K562 (cell line): ENCODE measurements at regions not wholly inside any gene's neighbourhood (a gene's known extent, or its start where the extent isn't known, plus 50 kb on each side); places are given as distances from the start of the nearest gene placed in this dataset.

Experiments used
- ATAC-seq: fragments of 200-7000 bp; cut with Tn5 transposase; 3 replicates; pipeline ENCODE4 v1.9.1; 2020; ENCODE audit warnings: moderate library complexity
- BruUV-seq: library from RNA; stranded (reverse); fragments of 400-500 nt; replicated peaks from 2 replicates; lab custom pipeline; 2021; lab: Mats Ljungman, UMichigan
- CTCF ChIA-PET: fragments of 300-600 bp; formaldehyde crosslinking; extraction: SDS; loops from one replicate; lab custom pipeline; 2021; ENCODE audit warnings: low intra/inter-chr PET ratio; lab: Yijun Ruan, JAX
- POLR2A ChIA-PET: fragments of 300-600, 350-650 bp; sonication (Branson Sonifier 250); formaldehyde crosslinking; extraction: SDS; loops from one replicate; lab custom pipeline; 2021; ENCODE audit warnings: antibody characterized with exemption, inconsistent platforms; lab: Yijun Ruan, JAX
- DNase-seq, 4 experiments: peaks; one replicate each; pipeline versions ENCODE4 v3.0.0 to v3.0.0-alpha.2; 2011 to 2018; ENCODE audit warnings: low spot score in 3 of 4, mixed read lengths in 3 of 4; ENCODE audit errors: extremely low read depth in 1 of 4
- FAIRE-seq: peaks from 2 replicates; lab custom pipeline; 2011; peaks lifted over from hg19 to GRCh38; lab: Jason Lieb, UNC
- H2AFZ ChIP-seq: 2 replicates; pipeline ENCODE4 v1.6.0; 2011; ENCODE audit warnings: low read depth, low read length, control low read depth, inconsistent platforms
- H3K27ac ChIP-seq: fragments of 200-600 bp; 3 replicates; pipeline ENCODE4 v1.8.0; 2011; ENCODE audit warnings: low read depth, mild to moderate bottlenecking, control low read depth, inconsistent platforms, low read length, moderate library complexity, mixed read lengths; ENCODE audit errors: extremely low read depth
- H3K27me3 ChIP-seq, 2 experiments: fragments of 300-600 bp in 1 of 2; 2 replicates in 1 of 2; 3 replicates in 1 of 2; pipeline versions ENCODE4 v1.6.0 to v1.8.0; 2011; ENCODE audit warnings: inconsistent platforms in 2 of 2, low read length in 2 of 2, mild to moderate bottlenecking in 1 of 2, mixed read lengths in 1 of 2, moderate library complexity in 1 of 2; ENCODE audit not compliant: control insufficient read depth in 2 of 2, insufficient read depth in 2 of 2
- H3K36me3 ChIP-seq: fragments of 300-600 bp; 3 replicates; pipeline ENCODE4 v1.8.0; 2011; ENCODE audit warnings: mild to moderate bottlenecking, low read length, inconsistent platforms; ENCODE audit not compliant: control insufficient read depth, insufficient read depth
- H3K4me1 ChIP-seq, 2 experiments: fragments of 200-600 bp in 1 of 2; replicated peaks in 1 of 2; 2 replicates in 1 of 2; 3 replicates in 1 of 2; pipeline versions ENCODE4 v1.5.1 to v1.8.0; 2011; ENCODE audit warnings: inconsistent platforms in 2 of 2, low read length in 2 of 2, mild to moderate bottlenecking in 1 of 2, mixed read lengths in 1 of 2, moderate library complexity in 1 of 2; ENCODE audit not compliant: control insufficient read depth in 2 of 2, insufficient read depth in 2 of 2
- H3K4me2 ChIP-seq: 2 replicates; pipeline ENCODE4 v1.6.1; 2011; ENCODE audit warnings: low read length, control low read depth, inconsistent platforms, mixed read lengths; ENCODE audit not compliant: insufficient read depth
- H3K4me3 ChIP-seq: fragments of 200-600 bp; sonication (generic), shearing (Covaris generic); 2 replicates; pipeline ENCODE4 v1.5.1; 2016; ENCODE audit warnings: control low read depth, inconsistent platforms
- H3K79me2 ChIP-seq: fragments of 200-600 bp; 3 replicates; pipeline ENCODE4 v1.8.0; 2011; ENCODE audit warnings: low read length, inconsistent platforms; ENCODE audit not compliant: control insufficient read depth, insufficient read depth
- H3K9ac ChIP-seq, 2 experiments: 2 replicates each; pipeline versions ENCODE4 v1.6.0 to v1.6.1; 2011; ENCODE audit warnings: low read depth in 2 of 2, low read length in 2 of 2, control low read depth in 1 of 2, inconsistent platforms in 1 of 2, mild to moderate bottlenecking in 1 of 2, mixed read lengths in 1 of 2; ENCODE audit not compliant: insufficient read depth in 1 of 2
- H3K9me1 ChIP-seq: one replicate; pipeline ENCODE4 v1.6.0; 2011; ENCODE audit warnings: inconsistent platforms, mild to moderate bottlenecking, low read length, moderate library complexity; ENCODE audit not compliant: control insufficient read depth, insufficient read depth
- H3K9me3 ChIP-seq: replicated peaks from 2 replicates; pipeline ENCODE4 v1.5.1; 2011; ENCODE audit warnings: low read depth, low read length, inconsistent platforms; ENCODE audit not compliant: control insufficient read depth, insufficient read depth
- H4K20me1 ChIP-seq: replicated peaks from 2 replicates; pipeline ENCODE4 v1.6.1; 2011; ENCODE audit warnings: low read length, inconsistent platforms, mixed read lengths; ENCODE audit not compliant: control insufficient read depth, insufficient read depth
- CSDE1 ChIP-seq, 2 experiments: fragments of 450-650 bp; IDR thresholded peaks; 2 replicates each; pipeline ENCODE4 v1.6.1; 2016; ENCODE audit warnings: mild to moderate bottlenecking in 1 of 2
- MAZ ChIP-seq, 2 experiments: fragments of 450-650 bp in 1 of 2; sonication (generic) in 1 of 2; formaldehyde crosslinking; IDR thresholded peaks in 1 of 2; conservative IDR thresholded peaks in 1 of 2; 2 replicates each; pipeline versions ENCODE4 v1.4.0 to v1.5.0; 2020; ENCODE audit warnings: mild to moderate bottlenecking in 1 of 2, missing genetic modification reagents in 1 of 2
- SP1 ChIP-seq: sonication (generic); formaldehyde crosslinking; IDR thresholded peaks from 2 replicates; pipeline ENCODE4 v1.8.1; 2022; ENCODE audit warnings: mild to moderate bottlenecking, missing genetic modification reagents
- SREBF1 ChIP-seq: fragments of 150-350 bp; IDR thresholded peaks from 2 replicates; pipeline ENCODE4 v1.6.1; 2014; ENCODE audit warnings: antibody characterized with exemption, low read depth, low read length, borderline replicate concordance
- ZBTB1 ChIP-seq: sonication (generic); formaldehyde crosslinking; IDR thresholded peaks from 2 replicates; pipeline ENCODE4 v1.8.1; 2023; ENCODE audit warnings: missing genetic modification reagents, low read depth, mild to moderate bottlenecking, borderline replicate concordance
- ZFX ChIP-seq: sonication (generic); formaldehyde crosslinking; IDR thresholded peaks from 2 replicates; pipeline ENCODE4 v1.8.0; 2022; ENCODE audit warnings: mild to moderate bottlenecking, missing genetic modification reagents, moderate library complexity
- ZNF197 ChIP-seq: fragments of 200-800 bp; sonication (Bioruptor generic); IDR thresholded peaks from 2 replicates; pipeline ENCODE4 v1.6.1; 2016; ENCODE audit warnings: low read depth, missing genetic modification characterization, missing compliant biosample characterization
- ZNF212 ChIP-seq: fragments of 450-650 bp; formaldehyde crosslinking; IDR thresholded peaks from 2 replicates; pipeline ENCODE4 v1.4.0; 2020; ENCODE audit warnings: mild to moderate bottlenecking
- WGBS: fragments of 100-300 bp; shearing (Covaris generic); methylation state at CpG from one replicate; pipeline ENCODE4 v1.1.6; 2016; ENCODE audit warnings: low coverage, mixed read lengths; ENCODE audit not compliant: insufficient coverage; ENCODE audit errors: missing lambda C conversion rate; 5-methylcytosine and 5-hydroxymethylcytosine counted together
- in situ Hi-C: fragments of 300-500 bp; cut with MboI; formaldehyde crosslinking; loops from 4 replicates; pipeline ENCODE4 v1.15.0; 2018; ENCODE audit warnings: inconsistent platforms, mixed read lengths
- intact Hi-C: fragments of 100-400 bp; cut with micrococcal nuclease; formaldehyde crosslinking; loops from 2 replicates; pipeline ENCODE4 v1.14.2; 2022
- TF ChIP-seq, protein P1 (sequence below): fragments of 250-450 bp; sonication (Bioruptor Pico); IDR thresholded peaks from 2 replicates; pipeline ENCODE4 v1.4.0; 2020; ENCODE audit warnings: mild to moderate bottlenecking
- TF ChIP-seq, protein P2 (sequence below): fragments of 250-450 bp; sonication (Bioruptor Pico); IDR thresholded peaks from 2 replicates; pipeline ENCODE4 v1.5.0; 2021
- TF ChIP-seq, protein P3 (sequence below), 2 experiments: IDR thresholded peaks in 1 of 2; conservative IDR thresholded peaks in 1 of 2; 2 replicates each; pipeline ENCODE4 v1.6.1; 2016; ENCODE audit warnings: low read depth in 2 of 2, mild to moderate bottlenecking in 1 of 2, missing compliant biosample characterization in 1 of 2, missing genetic modification characterization in 1 of 2, moderate library complexity in 1 of 2

DNA sequence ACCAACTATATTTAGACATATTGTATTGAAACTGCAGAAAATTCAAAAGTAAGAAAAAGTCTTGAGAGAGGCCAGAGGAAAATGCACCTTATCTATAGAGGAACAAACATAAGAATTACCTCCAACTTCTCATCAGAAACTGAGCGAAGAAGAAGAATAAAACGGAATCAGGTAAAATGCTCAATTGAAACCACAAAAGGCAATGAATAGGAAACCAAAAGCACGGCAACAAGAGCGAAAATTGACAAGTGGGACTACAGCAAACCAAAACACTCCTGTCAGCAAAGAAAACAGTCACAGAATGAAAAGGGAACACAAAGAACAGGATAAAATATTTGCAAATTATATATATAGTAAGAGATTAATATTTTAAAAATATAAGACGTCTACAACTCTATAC is 61.9 kb upstream of the PARP11 start:
- CTCF ChIA-PET: no interaction called here
- H3K9me3 ChIP-seq: no peaks in the 10 kb centered on the region
- no peak overlapping the region for H3K4me2 ChIP-seq
- no TSS peak for BruUV-seq
- TF ChIP-seq MAZ (CRISPR knock-in tag; conservative IDR thresholded peaks at IDR 0.05 in 1 of 2, IDR thresholded peaks at IDR 0.05 in 1 of 2): no peak
- TF ChIP-seq ZNF212 (CRISPR knock-in tag): no peak
- TF ChIP-seq, all 486 proteins: peak for 0
- H3K36me3 ChIP-seq: no peaks in the 10 kb centered on the region
- H3K27ac ChIP-seq: no peak overlapping the region
- H3K27me3 ChIP-seq: no peaks in the 10 kb centered on the region
- in situ Hi-C loops (no loop called here), intact Hi-C loops (no loop called here)
- no peaks in the 10 kb centered on the region for H4K20me1 ChIP-seq
- no peak overlapping the region for H2AFZ ChIP-seq
- H3K4me3 ChIP-seq: no peak overlapping the region
- no peaks in the 10 kb centered on the region for H3K79me2 ChIP-seq
- no peaks in the 10 kb centered on the region for H3K4me1 ChIP-seq
- no peak for ATAC-seq
- H3K9me1 ChIP-seq: no peaks in the 10 kb centered on the region
- no peak overlapping the region for H3K9ac ChIP-seq
- FAIRE-seq: no peak
- WGBS: 0% methylated on average over 5 of the region's 5 CpGs
- DNase-seq: no peak
- POLR2A ChIA-PET: no interaction called here

DNA sequence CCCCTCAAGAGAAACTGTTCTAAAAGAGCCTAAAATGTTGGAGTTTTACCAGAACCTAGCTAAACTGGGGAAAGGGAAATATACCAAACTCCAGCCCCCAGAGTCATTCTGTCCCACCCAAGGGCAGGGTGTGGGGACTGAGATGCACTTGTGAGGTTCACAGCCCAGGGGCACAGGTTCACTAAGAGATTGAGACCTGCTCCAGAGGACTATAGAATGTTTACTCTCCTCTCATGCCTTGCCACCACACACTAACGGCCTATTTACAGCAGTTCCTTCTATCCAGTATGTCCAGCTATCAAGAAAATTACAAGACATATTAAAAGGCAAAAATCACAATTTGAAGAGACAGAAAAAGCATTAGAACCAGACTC is 60.6 kb upstream of the PARP11 start:
- Histone ChIP-seq H3K36me3 (no peaks in the 10 kb centered on the region), H3K9ac (no peak overlapping the region), H3K27me3 (no peaks in the 10 kb centered on the region), H2AFZ (no peak overlapping the region), H3K4me1 (no peaks in the 10 kb centered on the region; a peak in 1 of 5 replicates), H4K20me1 (no peaks in the 10 kb centered on the region), H3K79me2 (no peaks in the 10 kb centered on the region), H3K27ac (no peak overlapping the region), H3K9me3 (no peaks in the 10 kb centered on the region), H3K4me2 (no peak overlapping the region), H3K9me1 (no peaks in the 10 kb centered on the region), H3K4me3 (no peak overlapping the region)
- 0% methylated on average over 1 of the region's 1 CpG for WGBS
- intact Hi-C loops (no loop called here), in situ Hi-C loops (no loop called here)
- CTCF ChIA-PET: no interaction called here
- DNase-seq: no peak
- no peak for FAIRE-seq
- TF ChIP-seq, protein P1, sequence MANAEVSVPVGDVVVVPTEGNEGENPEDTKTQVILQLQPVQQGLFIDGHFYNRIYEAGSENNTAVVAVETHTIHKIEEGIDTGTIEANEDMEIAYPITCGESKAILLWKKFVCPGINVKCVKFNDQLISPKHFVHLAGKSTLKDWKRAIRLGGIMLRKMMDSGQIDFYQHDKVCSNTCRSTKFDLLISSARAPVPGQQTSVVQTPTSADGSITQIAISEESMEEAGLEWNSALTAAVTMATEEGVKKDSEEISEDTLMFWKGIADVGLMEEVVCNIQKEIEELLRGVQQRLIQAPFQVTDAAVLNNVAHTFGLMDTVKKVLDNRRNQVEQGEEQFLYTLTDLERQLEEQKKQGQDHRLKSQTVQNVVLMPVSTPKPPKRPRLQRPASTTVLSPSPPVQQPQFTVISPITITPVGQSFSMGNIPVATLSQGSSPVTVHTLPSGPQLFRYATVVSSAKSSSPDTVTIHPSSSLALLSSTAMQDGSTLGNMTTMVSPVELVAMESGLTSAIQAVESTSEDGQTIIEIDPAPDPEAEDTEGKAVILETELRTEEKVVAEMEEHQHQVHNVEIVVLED: no peak
- no peak for TF ChIP-seq ZNF197 (CRISPR knock-in tag)
- TF ChIP-seq CSDE1 (IDR thresholded peaks at IDR 0.05): no peak
- no peak for TF ChIP-seq SP1 (CRISPR knock-in tag)
- TF ChIP-seq, protein P2, sequence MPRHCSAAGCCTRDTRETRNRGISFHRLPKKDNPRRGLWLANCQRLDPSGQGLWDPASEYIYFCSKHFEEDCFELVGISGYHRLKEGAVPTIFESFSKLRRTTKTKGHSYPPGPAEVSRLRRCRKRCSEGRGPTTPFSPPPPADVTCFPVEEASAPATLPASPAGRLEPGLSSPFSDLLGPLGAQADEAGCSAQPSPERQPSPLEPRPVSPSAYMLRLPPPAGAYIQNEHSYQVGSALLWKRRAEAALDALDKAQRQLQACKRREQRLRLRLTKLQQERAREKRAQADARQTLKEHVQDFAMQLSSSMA: no peak
- TF ChIP-seq ZFX: no peak
- no peak for TF ChIP-seq SREBF1
- TF ChIP-seq, protein P3, sequence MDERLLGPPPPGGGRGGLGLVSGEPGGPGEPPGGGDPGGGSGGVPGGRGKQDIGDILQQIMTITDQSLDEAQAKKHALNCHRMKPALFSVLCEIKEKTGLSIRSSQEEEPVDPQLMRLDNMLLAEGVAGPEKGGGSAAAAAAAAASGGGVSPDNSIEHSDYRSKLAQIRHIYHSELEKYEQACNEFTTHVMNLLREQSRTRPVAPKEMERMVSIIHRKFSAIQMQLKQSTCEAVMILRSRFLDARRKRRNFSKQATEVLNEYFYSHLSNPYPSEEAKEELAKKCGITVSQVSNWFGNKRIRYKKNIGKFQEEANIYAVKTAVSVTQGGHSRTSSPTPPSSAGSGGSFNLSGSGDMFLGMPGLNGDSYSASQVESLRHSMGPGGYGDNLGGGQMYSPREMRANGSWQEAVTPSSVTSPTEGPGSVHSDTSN (CRISPR knock-in tag; IDR thresholded peaks at IDR 0.05; ENCODE audit: low read depth): no peak
- TF ChIP-seq, protein P3 (tag; conservative IDR thresholded peaks at IDR 0.05; ENCODE audit: low read depth): no peak
- no peak for TF ChIP-seq ZBTB1 (CRISPR knock-in tag)
- no TSS peak for BruUV-seq
- POLR2A ChIA-PET: no interaction called here
- ATAC-seq: no peak
